Breast epithelium (tissue), 3 donors: ENCODE measurements at regions not wholly inside any gene's neighbourhood (a gene's known extent, or its start where the extent isn't known, plus 50 kb on each side); places are given as distances from the start of the nearest gene placed in this dataset.

Source experiments
- POLR2A ChIP-seq: fragments of 450-650 bp; IDR thresholded peaks from one replicate; pipeline ENCODE4 v1.6.1; 2016; ENCODE audit warnings: antibody characterized with exemption, mild to moderate bottlenecking, moderate library complexity
- POLR2AphosphoS5 ChIP-seq, 3 donors: sonication (generic); formaldehyde crosslinking; IDR thresholded peaks; one replicate each; pipeline ENCODE4 v1.6.1; 2017; ENCODE audit warnings: antibody characterized with exemption in 3 of 3
- TF ChIP-seq, protein P1 (sequence below), 3 donors: fragments of 450-650 bp; IDR thresholded peaks; one replicate each; pipeline ENCODE4 v1.5.1; 2016 to 2017; ENCODE audit warnings: antibody characterized with exemption in 3 of 3, mild to moderate bottlenecking in 3 of 3, moderate library complexity in 3 of 3

DNA sequence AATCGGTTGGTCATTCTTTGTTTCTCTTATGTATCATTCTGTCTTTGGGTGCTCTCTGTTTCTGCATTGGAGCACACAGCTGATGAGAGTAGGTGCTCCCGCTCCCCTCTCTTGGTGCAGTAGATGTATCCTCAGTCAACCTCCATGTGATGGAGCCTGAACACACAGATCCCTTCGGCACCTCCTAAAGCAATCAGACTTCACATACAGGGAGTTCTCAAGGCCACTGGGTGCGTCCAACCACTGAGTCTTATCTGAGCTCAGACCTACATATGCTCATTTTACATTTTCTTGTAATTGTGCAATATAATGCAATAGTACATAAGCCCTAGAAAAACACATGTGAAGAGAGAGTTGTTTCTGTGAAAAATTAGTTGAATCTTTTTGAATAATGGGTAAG, 198.1 kb upstream of the ATP10A start:
- TF ChIP-seq POLR2A (no peak), POLR2AphosphoS5 (IDR thresholded peaks at IDR 0.05) (no peak)
- TF ChIP-seq, protein P1, sequence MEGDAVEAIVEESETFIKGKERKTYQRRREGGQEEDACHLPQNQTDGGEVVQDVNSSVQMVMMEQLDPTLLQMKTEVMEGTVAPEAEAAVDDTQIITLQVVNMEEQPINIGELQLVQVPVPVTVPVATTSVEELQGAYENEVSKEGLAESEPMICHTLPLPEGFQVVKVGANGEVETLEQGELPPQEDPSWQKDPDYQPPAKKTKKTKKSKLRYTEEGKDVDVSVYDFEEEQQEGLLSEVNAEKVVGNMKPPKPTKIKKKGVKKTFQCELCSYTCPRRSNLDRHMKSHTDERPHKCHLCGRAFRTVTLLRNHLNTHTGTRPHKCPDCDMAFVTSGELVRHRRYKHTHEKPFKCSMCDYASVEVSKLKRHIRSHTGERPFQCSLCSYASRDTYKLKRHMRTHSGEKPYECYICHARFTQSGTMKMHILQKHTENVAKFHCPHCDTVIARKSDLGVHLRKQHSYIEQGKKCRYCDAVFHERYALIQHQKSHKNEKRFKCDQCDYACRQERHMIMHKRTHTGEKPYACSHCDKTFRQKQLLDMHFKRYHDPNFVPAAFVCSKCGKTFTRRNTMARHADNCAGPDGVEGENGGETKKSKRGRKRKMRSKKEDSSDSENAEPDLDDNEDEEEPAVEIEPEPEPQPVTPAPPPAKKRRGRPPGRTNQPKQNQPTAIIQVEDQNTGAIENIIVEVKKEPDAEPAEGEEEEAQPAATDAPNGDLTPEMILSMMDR (IDR thresholded peaks at IDR 0.05): no peak
